Epithelial cell of proximal tubule (primary cell): ENCODE measurements at regions not wholly inside any gene's neighbourhood (a gene's known extent, or its start where the extent isn't known, plus 50 kb on each side); places are given as distances from the start of the nearest gene placed in this dataset.

Experiments used
- DNase-seq: peaks from one replicate; pipeline ENCODE4 v3.0.0-alpha.2; 2011; ENCODE audit warnings: low read depth
- H3K4me3 ChIP-seq: 2 replicates; pipeline ENCODE4 v1.5.1; 2011; ENCODE audit warnings: low read depth, mild to moderate bottlenecking, low read length
- CTCF ChIP-seq: conservative IDR thresholded peaks from 2 replicates; pipeline ENCODE4 v1.5.1; 2012; ENCODE audit warnings: low read depth, mild to moderate bottlenecking, low read length

GRCh38 chr5:53814819-53815218 is 254.4 kb downstream of the NDUFS4 start:
- no peak for TF ChIP-seq CTCF
- DNase-seq: no peak
- no peak overlapping the region for H3K4me3 ChIP-seq

- no peak for DNase-seq
- no peak overlapping the region for H3K4me3 ChIP-seq
- TF ChIP-seq CTCF: no peak
These were observed 255.0 kb downstream of the NDUFS4 start for GRCh38 chr5:53815471-53815870.

- H3K4me3 ChIP-seq: no peak overlapping the region
- DNase-seq: no peak
- no peak for TF ChIP-seq CTCF
These were observed 256.7 kb downstream of the NDUFS4 start for GRCh38 chr5:53817183-53817582.

GRCh38 chr5:53819482-53819881 is 259.0 kb downstream of the NDUFS4 start:
- no peak overlapping the region for H3K4me3 ChIP-seq
- no peak for TF ChIP-seq CTCF
- no peak for DNase-seq

- no peak for DNase-seq
- TF ChIP-seq CTCF: no peak
These were observed 259.8 kb downstream of the NDUFS4 start for GRCh38 chr5:53820119-53820801.

GRCh38 chr5:53820802-53821171 is 260.3 kb downstream of the NDUFS4 start:
- TF ChIP-seq CTCF: no peak
- DNase-seq: no peak

More at GRCh38 chr5:53820119-53820801, 259.8 kb downstream of the NDUFS4 start:
- no peak overlapping the region for H3K4me3 ChIP-seq

GRCh38 chr5:53825016-53825415 is 264.6 kb downstream of the NDUFS4 start:
- TF ChIP-seq CTCF: no peak
- H3K4me3 ChIP-seq: no peak overlapping the region
- DNase-seq: no peak

More at GRCh38 chr5:53820802-53821171, 260.3 kb downstream of the NDUFS4 start:
- no peak overlapping the region for H3K4me3 ChIP-seq
